ENCODE measurements at regions not wholly inside any gene's neighbourhood (a gene's known extent, or its start where the extent isn't known, plus 50 kb on each side); places are given as distances from the start of the nearest gene placed in this dataset.

DNA sequence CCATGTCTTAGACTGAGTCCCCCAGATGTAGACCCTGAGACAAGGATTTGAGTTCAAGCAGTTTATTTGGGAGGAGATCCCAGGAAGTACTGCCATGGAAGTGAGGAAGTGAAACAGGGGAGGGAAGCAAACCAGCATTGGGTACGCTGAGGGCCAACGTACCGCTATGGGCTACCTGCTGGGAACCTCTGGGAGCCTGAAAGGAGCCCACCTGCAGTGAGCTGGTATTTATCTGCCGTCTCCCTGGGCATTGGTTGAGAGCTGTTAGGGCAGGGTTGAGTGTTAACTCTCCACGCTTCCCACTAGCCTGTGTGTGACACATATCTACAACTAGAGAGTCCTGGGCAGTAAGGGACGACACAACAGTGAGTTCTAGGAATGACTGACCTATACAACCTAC, 131.6 kb upstream of the SLC24A2 start:
- Histone ChIP-seq H3K4me1 (ENCODE audit: insufficient read depth, low read length) (no peaks in the 10 kb centered on the region), H2AFZ (ENCODE audit: low read length) (no peak overlapping the region), H3K4me2 (ENCODE audit: insufficient read depth, low read length) (no peak overlapping the region), H3K4me3 (ENCODE audit: insufficient read depth, low read length) (no peak overlapping the region), H4K20me1 (ENCODE audit: insufficient read depth, low read length) (no peaks in the 10 kb centered on the region), H3K27me3 (ENCODE audit: insufficient read depth, low read length) (peaks cover 9% of the 10 kb centered on the region), H3K27ac (ENCODE audit: low read depth, low read length) (no peak overlapping the region), H3K9me3 (ENCODE audit: low read depth, low read length) (no peaks in the 10 kb centered on the region), H3K79me2 (ENCODE audit: insufficient read depth, low read length) (no peaks in the 10 kb centered on the region), H3K36me3 (ENCODE audit: insufficient read depth, low read length) (no peaks in the 10 kb centered on the region)
- no peak for DNase-seq (ENCODE audit: insufficient read length, low spot score, missing footprints)
- TF ChIP-seq CTCF (IDR thresholded peaks at IDR 0.05; ENCODE audit: extremely low read depth, low read depth, low read length), result no peak

GRCh38 chr9:19918630-19919029, 129.8 kb upstream of the SLC24A2 start:
- DNase-seq (ENCODE audit: insufficient read length, low spot score, missing footprints), result no peak
- Histone ChIP-seq H3K27ac (ENCODE audit: low read depth, low read length) (no peak overlapping the region), H2AFZ (ENCODE audit: low read length) (no peak overlapping the region), H3K4me1 (ENCODE audit: insufficient read depth, low read length) (no peaks in the 10 kb centered on the region), H3K4me2 (ENCODE audit: insufficient read depth, low read length) (no peak overlapping the region), H3K27me3 (ENCODE audit: insufficient read depth, low read length) (peaks cover 9% of the 10 kb centered on the region), H3K79me2 (ENCODE audit: insufficient read depth, low read length) (no peaks in the 10 kb centered on the region), H3K36me3 (ENCODE audit: insufficient read depth, low read length) (no peaks in the 10 kb centered on the region), H3K9me3 (ENCODE audit: low read depth, low read length) (no peaks in the 10 kb centered on the region), H3K4me3 (ENCODE audit: insufficient read depth, low read length) (no peak overlapping the region), H4K20me1 (ENCODE audit: insufficient read depth, low read length) (no peaks in the 10 kb centered on the region)
- no peak for TF ChIP-seq CTCF (IDR thresholded peaks at IDR 0.05; ENCODE audit: extremely low read depth, low read depth, low read length)

GRCh38 chr9:19914044-19914443, 125.2 kb upstream of the SLC24A2 start:
- no peaks in the 10 kb centered on the region for H3K9me3 ChIP-seq (ENCODE audit: low read depth, low read length)
- no peak overlapping the region for H2AFZ ChIP-seq (ENCODE audit: low read length)
- H3K36me3 ChIP-seq (ENCODE audit: insufficient read depth, low read length), result no peaks in the 10 kb centered on the region
- H4K20me1 ChIP-seq (ENCODE audit: insufficient read depth, low read length), result no peaks in the 10 kb centered on the region
- H3K27me3 ChIP-seq (ENCODE audit: insufficient read depth, low read length), result peaks cover 9% of the 10 kb centered on the region
- no peak overlapping the region for H3K27ac ChIP-seq (ENCODE audit: low read depth, low read length)
- H3K4me3 ChIP-seq (ENCODE audit: insufficient read depth, low read length), result no peak overlapping the region
- H3K4me1 ChIP-seq (ENCODE audit: insufficient read depth, low read length), result no peaks in the 10 kb centered on the region
- TF ChIP-seq CTCF (IDR thresholded peaks at IDR 0.05; ENCODE audit: extremely low read depth, low read depth, low read length), result no peak
- no peak overlapping the region for H3K4me2 ChIP-seq (ENCODE audit: insufficient read depth, low read length)
- H3K79me2 ChIP-seq (ENCODE audit: insufficient read depth, low read length), result no peaks in the 10 kb centered on the region
- no peak for DNase-seq (ENCODE audit: insufficient read length, low spot score, missing footprints)

DNA sequence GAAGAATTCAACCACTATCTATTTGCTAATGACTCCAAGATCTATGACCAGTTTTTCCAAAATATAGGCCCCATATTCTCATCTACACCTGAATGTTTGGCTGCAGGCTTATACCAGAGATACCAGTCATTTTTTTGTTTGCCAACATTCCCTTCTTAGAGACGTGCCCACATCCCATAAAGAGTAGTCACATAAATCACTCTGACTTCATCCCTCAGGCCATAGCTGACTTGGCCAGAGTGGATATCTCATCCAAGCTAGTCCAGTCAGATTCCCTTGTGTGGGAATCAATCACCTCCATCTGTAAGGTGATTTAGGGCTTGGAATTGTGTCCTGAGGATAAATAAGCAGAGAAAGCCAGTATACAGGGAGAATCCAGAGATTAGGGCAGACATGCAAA, 124.3 kb upstream of the SLC24A2 start:
- Histone ChIP-seq H3K4me1 (ENCODE audit: insufficient read depth, low read length) (no peaks in the 10 kb centered on the region), H3K27me3 (ENCODE audit: insufficient read depth, low read length) (peaks cover 3% of the 10 kb centered on the region), H3K36me3 (ENCODE audit: insufficient read depth, low read length) (no peaks in the 10 kb centered on the region), H4K20me1 (ENCODE audit: insufficient read depth, low read length) (no peaks in the 10 kb centered on the region), H2AFZ (ENCODE audit: low read length) (no peak overlapping the region), H3K4me2 (ENCODE audit: insufficient read depth, low read length) (no peak overlapping the region), H3K4me3 (ENCODE audit: insufficient read depth, low read length) (no peak overlapping the region), H3K27ac (ENCODE audit: low read depth, low read length) (no peak overlapping the region), H3K9me3 (ENCODE audit: low read depth, low read length) (no peaks in the 10 kb centered on the region), H3K79me2 (ENCODE audit: insufficient read depth, low read length) (no peaks in the 10 kb centered on the region)
- DNase-seq (ENCODE audit: insufficient read length, low spot score, missing footprints), result no peak
- TF ChIP-seq CTCF (IDR thresholded peaks at IDR 0.05; ENCODE audit: extremely low read depth, low read depth, low read length), result no peak
